Erythroblast (primary cell): ENCODE measurements at regions not wholly inside any gene's neighbourhood (a gene's known extent, or its start where the extent isn't known, plus 50 kb on each side); places are given as distances from the start of the nearest gene placed in this dataset.

Experiments
- GATA1 ChIP-seq: IDR thresholded peaks from 2 replicates; pipeline ENCODE4 v1.6.1; 2011; ENCODE audit warnings: low read depth, mild to moderate bottlenecking, control low read depth, low read length, moderate library complexity
- POLR2A ChIP-seq: IDR thresholded peaks from 2 replicates; pipeline ENCODE4 v1.6.1; 2011; ENCODE audit warnings: mild to moderate bottlenecking, low read length

DNA sequence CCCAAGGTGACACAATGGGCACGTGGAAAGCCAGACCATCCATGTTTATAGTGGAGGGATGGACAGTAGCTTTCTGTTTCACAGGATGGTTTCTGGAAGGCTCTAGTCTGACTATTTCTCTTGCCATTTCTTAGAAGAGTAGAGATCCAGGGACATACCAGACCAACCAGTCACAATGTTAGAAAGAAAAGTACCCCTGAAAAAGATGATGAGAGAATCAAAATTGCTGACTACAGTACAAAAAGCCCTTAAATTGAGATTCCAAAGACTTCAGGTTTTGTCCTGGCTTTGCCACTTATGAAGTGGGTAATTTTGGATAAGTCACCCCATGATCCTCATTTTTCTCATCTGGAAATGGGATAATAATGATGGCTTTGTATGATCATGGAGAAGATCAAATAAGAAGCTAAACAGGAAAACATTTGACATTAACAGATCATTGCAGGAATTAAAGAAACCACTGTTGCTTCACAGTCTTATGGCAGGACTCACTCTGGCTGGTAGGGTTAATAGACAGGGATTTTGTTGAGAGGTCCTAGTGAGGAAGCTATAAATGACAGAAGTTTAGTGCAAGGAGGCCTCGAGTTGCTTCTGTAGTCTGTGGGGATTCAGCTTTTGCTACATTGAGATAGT, 386.0 kb downstream of the IRS1 start:
- TF ChIP-seq POLR2A (no peak), GATA1 (no peak)
